ENCODE measurements at regions not wholly inside any gene's neighbourhood (a gene's known extent, or its start where the extent isn't known, plus 50 kb on each side); places are given as distances from the start of the nearest gene placed in this dataset.

DNA sequence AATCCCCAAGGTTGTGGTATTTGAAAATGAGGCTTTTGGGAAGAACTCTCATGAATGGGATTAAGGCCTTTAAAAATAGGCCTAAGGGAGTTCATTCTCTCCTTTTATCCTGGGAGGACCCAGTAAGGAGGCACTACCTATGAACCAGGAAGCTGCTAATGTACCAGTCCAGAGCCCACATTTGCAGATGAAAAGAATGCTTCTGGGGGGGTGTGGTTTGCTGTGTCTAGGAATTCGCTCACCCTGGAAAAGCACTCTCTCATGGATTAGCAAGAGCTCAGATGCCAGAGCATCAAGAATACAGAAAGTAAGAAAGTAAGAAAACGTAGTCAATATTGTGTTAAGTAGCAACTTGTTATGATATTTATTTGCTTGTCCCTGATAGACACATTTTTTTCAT lies 785.7 kb upstream of the GYPC start:
- no peak overlapping the region for H3K27ac ChIP-seq (ENCODE audit: low read depth, low read length, poor library complexity, severe bottlenecking)
- no peaks in the 10 kb centered on the region for H3K36me3 ChIP-seq (ENCODE audit: insufficient read depth, low read length)
- H3K9me2 ChIP-seq (ENCODE audit: low read depth, low read length): no peaks in the 10 kb centered on the region
- H3F3A ChIP-seq (ENCODE audit: insufficient read depth, low read length): no peaks in the 10 kb centered on the region
- H4K20me1 ChIP-seq (ENCODE audit: insufficient read depth, low read length): no peaks in the 10 kb centered on the region
- H3K27me3 ChIP-seq (ENCODE audit: insufficient read depth, low read length): no peaks in the 10 kb centered on the region
- H3K9me3 ChIP-seq (ENCODE audit: low read length): no peaks in the 10 kb centered on the region
- H3K4me1 ChIP-seq (ENCODE audit: insufficient read depth, low read length, severe bottlenecking): no peaks in the 10 kb centered on the region
- no peak overlapping the region for H3K4me3 ChIP-seq (ENCODE audit: low read depth, low read length, poor library complexity, severe bottlenecking)
- H3K4me2 ChIP-seq (ENCODE audit: low read length): no peak overlapping the region
- TF ChIP-seq, protein P1, sequence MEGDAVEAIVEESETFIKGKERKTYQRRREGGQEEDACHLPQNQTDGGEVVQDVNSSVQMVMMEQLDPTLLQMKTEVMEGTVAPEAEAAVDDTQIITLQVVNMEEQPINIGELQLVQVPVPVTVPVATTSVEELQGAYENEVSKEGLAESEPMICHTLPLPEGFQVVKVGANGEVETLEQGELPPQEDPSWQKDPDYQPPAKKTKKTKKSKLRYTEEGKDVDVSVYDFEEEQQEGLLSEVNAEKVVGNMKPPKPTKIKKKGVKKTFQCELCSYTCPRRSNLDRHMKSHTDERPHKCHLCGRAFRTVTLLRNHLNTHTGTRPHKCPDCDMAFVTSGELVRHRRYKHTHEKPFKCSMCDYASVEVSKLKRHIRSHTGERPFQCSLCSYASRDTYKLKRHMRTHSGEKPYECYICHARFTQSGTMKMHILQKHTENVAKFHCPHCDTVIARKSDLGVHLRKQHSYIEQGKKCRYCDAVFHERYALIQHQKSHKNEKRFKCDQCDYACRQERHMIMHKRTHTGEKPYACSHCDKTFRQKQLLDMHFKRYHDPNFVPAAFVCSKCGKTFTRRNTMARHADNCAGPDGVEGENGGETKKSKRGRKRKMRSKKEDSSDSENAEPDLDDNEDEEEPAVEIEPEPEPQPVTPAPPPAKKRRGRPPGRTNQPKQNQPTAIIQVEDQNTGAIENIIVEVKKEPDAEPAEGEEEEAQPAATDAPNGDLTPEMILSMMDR (IDR thresholded peaks at IDR 0.05; ENCODE audit: low read length): no peak
- TF ChIP-seq EZH2 (IDR thresholded peaks at IDR 0.05; ENCODE audit: borderline replicate concordance, low read length): no peak
- H3K79me2 ChIP-seq (ENCODE audit: insufficient read depth, low read length): no peaks in the 10 kb centered on the region
- H2AFZ ChIP-seq (ENCODE audit: low read length): no peak overlapping the region
- H3K9ac ChIP-seq (ENCODE audit: low read length): no peak overlapping the region

DNA sequence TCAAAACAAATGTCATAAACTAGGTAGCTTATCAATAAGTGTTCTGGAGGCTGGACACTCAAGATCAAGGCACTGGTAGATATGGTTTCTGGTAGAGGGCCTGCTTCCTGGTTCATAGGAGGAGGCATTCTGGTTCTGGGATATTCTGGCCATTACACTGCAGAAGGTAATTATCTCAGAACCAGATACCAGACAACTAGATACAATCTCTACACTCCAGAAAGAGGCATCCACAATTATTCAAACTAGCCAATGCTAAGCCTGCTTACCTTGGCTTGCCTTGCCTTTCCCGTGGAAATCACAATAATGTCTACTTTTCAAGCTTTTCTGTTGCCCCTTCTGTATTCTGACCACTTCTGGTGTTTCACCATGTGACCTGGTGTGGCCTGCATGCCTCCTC lies 785.2 kb upstream of the GYPC start:
- Histone ChIP-seq H3K27ac (ENCODE audit: low read depth, low read length, poor library complexity, severe bottlenecking) (no peak overlapping the region), H3K4me3 (ENCODE audit: low read depth, low read length, poor library complexity, severe bottlenecking) (no peak overlapping the region), H3K36me3 (ENCODE audit: insufficient read depth, low read length) (no peaks in the 10 kb centered on the region), H3K4me1 (ENCODE audit: insufficient read depth, low read length, severe bottlenecking) (no peaks in the 10 kb centered on the region), H3K9me2 (ENCODE audit: low read depth, low read length) (no peaks in the 10 kb centered on the region), H4K20me1 (ENCODE audit: insufficient read depth, low read length) (no peaks in the 10 kb centered on the region), H3K27me3 (ENCODE audit: insufficient read depth, low read length) (no peaks in the 10 kb centered on the region), H2AFZ (ENCODE audit: low read length) (no peak overlapping the region), H3K9ac (ENCODE audit: low read length) (no peak overlapping the region), H3F3A (ENCODE audit: insufficient read depth, low read length) (no peaks in the 10 kb centered on the region), H3K9me3 (ENCODE audit: low read length) (no peaks in the 10 kb centered on the region), H3K79me2 (ENCODE audit: insufficient read depth, low read length) (no peaks in the 10 kb centered on the region), H3K4me2 (ENCODE audit: low read length) (no peak overlapping the region)
- TF ChIP-seq EZH2 (IDR thresholded peaks at IDR 0.05; ENCODE audit: borderline replicate concordance, low read length): no peak
- TF ChIP-seq, protein P1 (IDR thresholded peaks at IDR 0.05; ENCODE audit: low read length): no peak

DNA sequence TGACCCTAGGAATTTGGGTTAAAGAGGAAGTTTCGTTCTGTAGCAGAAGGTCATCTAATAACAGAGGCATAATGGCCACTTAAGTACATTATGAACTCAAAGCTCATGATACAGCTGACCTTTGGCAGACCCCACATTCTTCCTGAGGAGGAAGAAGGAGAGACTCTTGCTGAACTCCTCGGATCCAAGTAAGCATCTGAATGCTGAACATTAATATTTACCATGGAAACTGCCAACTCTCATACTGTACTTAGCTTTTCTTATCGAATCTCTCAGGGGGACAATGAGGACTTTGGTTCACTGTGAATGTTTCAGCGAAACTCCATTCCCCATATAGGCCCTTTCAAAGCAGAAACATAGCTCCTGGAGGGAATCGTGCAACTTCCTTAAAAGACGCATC lies 781.4 kb upstream of the GYPC start:
- Histone ChIP-seq H3F3A (ENCODE audit: insufficient read depth, low read length) (no peaks in the 10 kb centered on the region), H4K20me1 (ENCODE audit: insufficient read depth, low read length) (no peaks in the 10 kb centered on the region), H3K36me3 (ENCODE audit: insufficient read depth, low read length) (no peaks in the 10 kb centered on the region), H3K4me1 (ENCODE audit: insufficient read depth, low read length, severe bottlenecking) (no peaks in the 10 kb centered on the region), H3K27me3 (ENCODE audit: insufficient read depth, low read length) (no peaks in the 10 kb centered on the region), H3K4me3 (ENCODE audit: low read depth, low read length, poor library complexity, severe bottlenecking) (no peak overlapping the region), H3K4me2 (ENCODE audit: low read length) (no peak overlapping the region), H3K9me2 (ENCODE audit: low read depth, low read length) (no peaks in the 10 kb centered on the region), H3K27ac (ENCODE audit: low read depth, low read length, poor library complexity, severe bottlenecking) (no peak overlapping the region), H3K9me3 (ENCODE audit: low read length) (no peaks in the 10 kb centered on the region), H3K79me2 (ENCODE audit: insufficient read depth, low read length) (no peaks in the 10 kb centered on the region), H3K9ac (ENCODE audit: low read length) (no peak overlapping the region), H2AFZ (ENCODE audit: low read length) (no peak overlapping the region)
- no peak for TF ChIP-seq EZH2 (IDR thresholded peaks at IDR 0.05; ENCODE audit: borderline replicate concordance, low read length)
- TF ChIP-seq, protein P1 (IDR thresholded peaks at IDR 0.05; ENCODE audit: low read length): no peak
